Neural progenitor cell (in vitro differentiated cells): ENCODE measurements at regions not wholly inside any gene's neighbourhood (a gene's known extent, or its start where the extent isn't known, plus 50 kb on each side); places are given as distances from the start of the nearest gene placed in this dataset.

Experiments used
- DNase-seq: peaks from one replicate; pipeline ENCODE4 v3.0.0-alpha.2; 2016; ENCODE audit warnings: low spot score
- H2AFZ ChIP-seq: fragments of 200-600 bp; sonication (generic); replicated peaks from 2 replicates; pipeline ENCODE4 v1.6.1; 2016; ENCODE audit warnings: antibody characterized with exemption
- H3F3A ChIP-seq: fragments of 200-600 bp; sonication (generic); 2 replicates; pipeline ENCODE4 v1.6.1; 2016; ENCODE audit warnings: antibody characterized with exemption, low read depth
- H3K27ac ChIP-seq: fragments of 200-600 bp; sonication (generic); 2 replicates; pipeline ENCODE4 v1.5.1; 2016; ENCODE audit warnings: mild to moderate bottlenecking
- H3K27me3 ChIP-seq: fragments of 200-600 bp; sonication (generic); 2 replicates; pipeline ENCODE4 v1.6.1; 2016; ENCODE audit warnings: mild to moderate bottlenecking, moderate library complexity
- H3K36me3 ChIP-seq: fragments of 200-600 bp; sonication (generic); 2 replicates; pipeline ENCODE4 v1.5.1; 2016
- H3K4me1 ChIP-seq: fragments of 200-600 bp; sonication (generic); 2 replicates; pipeline ENCODE4 v1.6.1; 2016; ENCODE audit warnings: mixed run types
- H3K4me2 ChIP-seq: fragments of 200-600 bp; sonication (generic); 2 replicates; pipeline ENCODE4 v1.6.1; 2016
- H3K4me3 ChIP-seq: fragments of 200-600 bp; sonication (generic); 2 replicates; pipeline ENCODE4 v1.5.1; 2016
- H3K79me2 ChIP-seq: fragments of 200-600 bp; sonication (generic); 2 replicates; pipeline ENCODE4 v1.6.1; 2016; ENCODE audit warnings: low read depth
- H3K9ac ChIP-seq: fragments of 200-600 bp; sonication (generic); 2 replicates; pipeline ENCODE4 v1.6.1; 2016
- H3K9me3 ChIP-seq: fragments of 200-600 bp; sonication (generic); 2 replicates; pipeline ENCODE4 v1.5.1; 2016; ENCODE audit warnings: low read depth
- H4K20me1 ChIP-seq: fragments of 200-600 bp; sonication (generic); 2 replicates; pipeline ENCODE4 v1.6.1; 2016; ENCODE audit warnings: low read depth
- H3K27ac Mint-ChIP-seq: 3 replicates; pipeline ENCODE4 v1.8.0; 2021; ENCODE audit warnings: mixed read lengths
- H3K27me3 Mint-ChIP-seq: 2 replicates; pipeline ENCODE4 v1.8.0; 2022; ENCODE audit warnings: low read depth, mild to moderate bottlenecking, inconsistent platforms, moderate library complexity, mixed read lengths; ENCODE audit not compliant: insufficient read depth
- H3K36me3 Mint-ChIP-seq: 3 replicates; pipeline ENCODE4 v1.8.0; 2021; ENCODE audit warnings: mixed read lengths
- H3K4me1 Mint-ChIP-seq: 3 replicates; pipeline ENCODE4 v1.8.0; 2021; ENCODE audit warnings: mixed read lengths
- H3K4me3 Mint-ChIP-seq: 3 replicates; pipeline ENCODE4 v1.8.0; 2021; ENCODE audit warnings: mild to moderate bottlenecking, moderate library complexity, mixed read lengths
- H3K9me3 Mint-ChIP-seq: 3 replicates; pipeline ENCODE4 v1.8.0; 2020; ENCODE audit warnings: mixed read lengths
- EZH2 ChIP-seq: fragments of 200-600 bp; sonication (generic); IDR thresholded peaks from 2 replicates; pipeline ENCODE4 v1.6.1; 2017; ENCODE audit warnings: antibody characterized with exemption, mild to moderate bottlenecking, moderate library complexity
- EZH2phosphoT487 ChIP-seq: fragments of 200-600 bp; sonication (generic); IDR thresholded peaks from 2 replicates; pipeline ENCODE4 v1.6.1; 2017; ENCODE audit warnings: antibody characterized with exemption
- TF ChIP-seq, protein P1 (sequence below): fragments of 200-600 bp; sonication (generic); IDR thresholded peaks from 2 replicates; pipeline ENCODE4 v1.5.1; 2017; ENCODE audit warnings: antibody characterized with exemption, mild to moderate bottlenecking

- H3K4me3 ChIP-seq, result no peak overlapping the region
- no peaks in the 10 kb centered on the region for H3K9me3 ChIP-seq
- H2AFZ ChIP-seq, result no peak overlapping the region
- H3K9me3 Mint-ChIP-seq, result no peaks in the 10 kb centered on the region
- no peaks in the 10 kb centered on the region for H3K36me3 Mint-ChIP-seq
- H3K27me3 ChIP-seq, result no peaks in the 10 kb centered on the region
- peaks cover 2% of the 10 kb centered on the region for H3K27me3 Mint-ChIP-seq
- H3F3A ChIP-seq, result no peaks in the 10 kb centered on the region
- H3K4me2 ChIP-seq, result no peak overlapping the region
- H3K4me3 Mint-ChIP-seq, result no peak overlapping the region
- no peaks in the 10 kb centered on the region for H3K4me1 ChIP-seq
- no peaks in the 10 kb centered on the region for H3K36me3 ChIP-seq
- no peaks in the 10 kb centered on the region for H3K4me1 Mint-ChIP-seq
- no peak overlapping the region for H3K27ac ChIP-seq
- H3K27ac Mint-ChIP-seq, result no peak overlapping the region
- H4K20me1 ChIP-seq, result no peaks in the 10 kb centered on the region
- TF ChIP-seq, protein P1, sequence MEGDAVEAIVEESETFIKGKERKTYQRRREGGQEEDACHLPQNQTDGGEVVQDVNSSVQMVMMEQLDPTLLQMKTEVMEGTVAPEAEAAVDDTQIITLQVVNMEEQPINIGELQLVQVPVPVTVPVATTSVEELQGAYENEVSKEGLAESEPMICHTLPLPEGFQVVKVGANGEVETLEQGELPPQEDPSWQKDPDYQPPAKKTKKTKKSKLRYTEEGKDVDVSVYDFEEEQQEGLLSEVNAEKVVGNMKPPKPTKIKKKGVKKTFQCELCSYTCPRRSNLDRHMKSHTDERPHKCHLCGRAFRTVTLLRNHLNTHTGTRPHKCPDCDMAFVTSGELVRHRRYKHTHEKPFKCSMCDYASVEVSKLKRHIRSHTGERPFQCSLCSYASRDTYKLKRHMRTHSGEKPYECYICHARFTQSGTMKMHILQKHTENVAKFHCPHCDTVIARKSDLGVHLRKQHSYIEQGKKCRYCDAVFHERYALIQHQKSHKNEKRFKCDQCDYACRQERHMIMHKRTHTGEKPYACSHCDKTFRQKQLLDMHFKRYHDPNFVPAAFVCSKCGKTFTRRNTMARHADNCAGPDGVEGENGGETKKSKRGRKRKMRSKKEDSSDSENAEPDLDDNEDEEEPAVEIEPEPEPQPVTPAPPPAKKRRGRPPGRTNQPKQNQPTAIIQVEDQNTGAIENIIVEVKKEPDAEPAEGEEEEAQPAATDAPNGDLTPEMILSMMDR, result no peak
- TF ChIP-seq EZH2 (no peak), EZH2phosphoT487 (no peak)
- DNase-seq, result peak; percentile 3
- no peaks in the 10 kb centered on the region for H3K79me2 ChIP-seq
- H3K9ac ChIP-seq, result no peak overlapping the region
Observed at GRCh38 chr2:192551760-192552159, 357.0 kb upstream of the TMEFF2 start.

GRCh38 chr2:192546565-192546964, 351.8 kb upstream of the TMEFF2 start:
- Histone ChIP-seq H3K27me3 (peaks cover 4% of the 10 kb centered on the region), H2AFZ (no peak overlapping the region)

GRCh38 chr2:192544371-192544955, 349.7 kb upstream of the TMEFF2 start:
- Mint-ChIP-seq H3K27ac (no peak overlapping the region), H3K4me3 (no peak overlapping the region), H3K9me3 (no peaks in the 10 kb centered on the region), H3K27me3 (peaks cover 3% of the 10 kb centered on the region), H3K4me1 (peaks cover 10% of the 10 kb centered on the region), H3K36me3 (no peaks in the 10 kb centered on the region)
- DNase-seq, result no peak
- H4K20me1 ChIP-seq, result no peaks in the 10 kb centered on the region
- peak overlapping the region; percentile 45 for H2AFZ ChIP-seq
- no peak overlapping the region for H3K27ac ChIP-seq
- H3K4me1 ChIP-seq, result peaks cover 13% of the 10 kb centered on the region
- H3K79me2 ChIP-seq, result no peaks in the 10 kb centered on the region
- peaks cover 13% of the 10 kb centered on the region for H3F3A ChIP-seq
- no peak overlapping the region for H3K4me3 ChIP-seq
- peaks cover 8% of the 10 kb centered on the region for H3K27me3 ChIP-seq
- TF ChIP-seq EZH2phosphoT487, result no peak
- TF ChIP-seq EZH2, result no peak
- TF ChIP-seq, protein P1, result no peak
- no peaks in the 10 kb centered on the region for H3K36me3 ChIP-seq
- no peak overlapping the region for H3K9ac ChIP-seq
- no peaks in the 10 kb centered on the region for H3K9me3 ChIP-seq
- H3K4me2 ChIP-seq, result no peak overlapping the region

More at GRCh38 chr2:192546565-192546964, 351.8 kb upstream of the TMEFF2 start:
- Mint-ChIP-seq H3K36me3 (no peaks in the 10 kb centered on the region), H3K4me1 (peaks cover 10% of the 10 kb centered on the region), H3K27ac (no peak overlapping the region), H3K9me3 (no peaks in the 10 kb centered on the region), H3K4me3 (no peak overlapping the region), H3K27me3 (peaks cover 3% of the 10 kb centered on the region)
- no peak for DNase-seq
- H3K9ac ChIP-seq, result no peak overlapping the region
- H3K4me2 ChIP-seq, result no peak overlapping the region
- H3K27ac ChIP-seq, result no peak overlapping the region
- no peak overlapping the region for H3K4me3 ChIP-seq
- H3K36me3 ChIP-seq, result no peaks in the 10 kb centered on the region
- no peaks in the 10 kb centered on the region for H3K79me2 ChIP-seq
- H3F3A ChIP-seq, result peaks cover 13% of the 10 kb centered on the region
- no peaks in the 10 kb centered on the region for H4K20me1 ChIP-seq
- no peaks in the 10 kb centered on the region for H3K9me3 ChIP-seq
- TF ChIP-seq EZH2phosphoT487 (no peak), EZH2 (no peak)
- TF ChIP-seq, protein P1, result no peak
- H3K4me1 ChIP-seq, result peaks cover 13% of the 10 kb centered on the region
